HG02571 (cell line): ENCODE measurements at regions not wholly inside any gene's neighbourhood (a gene's known extent, or its start where the extent isn't known, plus 50 kb on each side); places are given as distances from the start of the nearest gene placed in this dataset.
"Not testable (repeated sequence)": the region's sequence is repeated elsewhere in the genome, so short reads cannot be mapped to it uniquely, and the experiment has no call there.

Experiments used
- ATAC-seq: cut with Tn5 transposase; IDR thresholded peaks from one replicate; pipeline ENCODE4 v1.9.1; 2021; ENCODE audit warnings: mild to moderate bottlenecking, moderate library complexity; ENCODE audit not compliant: unreplicated experiment

DNA sequence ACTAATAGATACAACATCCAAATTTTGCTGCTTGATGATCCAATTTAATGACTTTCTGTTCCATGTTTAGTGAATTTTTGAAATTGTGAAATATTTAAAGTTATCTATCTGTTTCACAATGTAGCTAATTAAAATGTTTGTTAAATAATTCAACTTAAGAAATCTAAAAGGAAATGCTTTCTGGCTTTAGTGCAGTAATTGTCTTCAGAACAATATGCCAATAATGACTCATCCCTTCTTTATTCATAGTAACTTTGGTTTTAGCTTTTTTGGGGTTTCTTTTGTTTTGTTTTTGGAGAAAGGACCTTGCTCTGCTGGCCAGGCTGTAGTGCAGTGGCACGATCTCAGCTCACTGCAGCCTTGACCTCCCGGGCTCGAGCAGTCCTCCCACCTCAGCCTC, 479.2 kb upstream of the RGS6 start:
- ATAC-seq: no peak

DNA sequence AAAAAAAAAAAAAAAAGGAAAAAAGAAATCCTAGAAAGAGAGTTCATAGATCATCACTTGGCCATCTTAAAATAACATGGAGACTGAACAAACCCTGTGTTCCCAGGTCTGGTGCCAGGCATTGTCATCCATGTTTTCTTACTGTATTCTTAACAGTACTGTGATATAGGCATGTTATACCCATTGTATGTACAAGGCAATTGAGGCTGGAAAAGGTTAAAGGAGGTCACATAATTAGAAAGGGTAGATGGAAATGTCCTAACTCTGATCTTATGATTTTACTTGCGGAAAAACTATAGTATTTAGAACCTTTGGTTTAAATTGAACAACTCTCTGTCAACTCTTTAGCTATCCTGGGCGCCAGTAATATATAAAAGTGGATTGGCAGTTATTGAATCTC, 478.2 kb upstream of the RGS6 start:
- ATAC-seq: no peak

GRCh38 chr14:71454513-71455332, 477.5 kb upstream of the RGS6 start:
- ATAC-seq: no peak

DNA sequence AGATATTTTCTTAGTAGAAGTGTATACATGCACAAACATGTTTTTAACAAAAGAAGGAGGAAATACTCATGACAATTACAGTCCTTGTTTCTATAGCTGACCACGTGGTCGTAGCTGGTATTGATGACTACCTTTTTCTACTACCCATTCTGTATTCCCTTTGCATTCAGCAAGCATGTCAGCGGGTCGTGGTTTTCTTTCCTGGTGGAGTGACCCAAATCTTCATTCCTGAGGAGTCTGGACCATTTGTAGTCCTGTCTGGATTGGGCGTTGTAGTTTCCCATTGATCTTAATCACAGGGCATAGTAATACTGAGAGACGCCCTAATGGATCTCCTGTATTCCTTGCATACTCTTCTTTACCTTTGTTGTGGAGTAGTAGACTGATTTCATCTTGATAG, 472.1 kb upstream of the RGS6 start:
- ATAC-seq: no peak

- ATAC-seq: not testable (repeated sequence)
Measured at GRCh38 chr14:71461617-71462016, 470.6 kb upstream of the RGS6 start.

DNA sequence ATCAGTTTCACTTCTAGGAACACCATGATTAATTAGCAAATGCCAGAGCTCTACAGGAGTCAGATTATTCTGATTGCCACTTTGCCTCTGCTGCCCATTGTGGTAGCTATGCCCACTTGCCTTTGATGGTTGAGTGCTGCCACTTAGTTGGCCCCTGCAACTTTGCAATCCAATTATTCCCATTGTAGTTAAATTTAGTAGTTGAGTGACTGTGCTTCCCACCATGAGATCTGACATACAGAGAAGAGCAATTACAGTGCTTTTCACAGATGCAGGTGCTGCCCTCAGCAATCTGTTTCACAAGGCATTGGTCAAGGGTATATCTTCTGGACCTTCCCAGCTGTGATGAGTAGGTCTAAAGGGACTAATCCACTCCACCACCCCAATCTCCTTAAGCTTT, 468.4 kb upstream of the RGS6 start:
- no peak for ATAC-seq

DNA sequence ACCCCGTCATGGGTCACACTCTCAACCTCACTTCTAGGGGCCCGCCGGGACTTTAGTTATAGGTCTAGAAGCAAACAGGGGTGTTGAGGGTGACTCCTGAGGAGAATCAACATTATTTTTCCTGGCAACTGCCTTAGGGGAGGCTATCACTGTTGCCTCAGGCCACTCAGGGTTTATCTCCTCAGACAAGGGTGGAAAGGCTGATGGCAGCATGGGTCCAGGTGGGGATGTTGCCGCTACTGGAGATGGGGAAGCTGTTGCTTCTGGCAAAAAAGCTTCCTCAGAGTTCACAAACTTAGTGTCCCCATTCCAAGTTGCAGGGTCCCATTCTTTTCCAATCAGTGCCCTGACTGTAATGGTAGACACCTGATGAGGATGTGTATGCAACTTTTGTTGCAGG, 467.4 kb upstream of the RGS6 start:
- ATAC-seq: no peak

GRCh38 chr14:71465316-71465715, 466.9 kb upstream of the RGS6 start:
- no peak for ATAC-seq

DNA sequence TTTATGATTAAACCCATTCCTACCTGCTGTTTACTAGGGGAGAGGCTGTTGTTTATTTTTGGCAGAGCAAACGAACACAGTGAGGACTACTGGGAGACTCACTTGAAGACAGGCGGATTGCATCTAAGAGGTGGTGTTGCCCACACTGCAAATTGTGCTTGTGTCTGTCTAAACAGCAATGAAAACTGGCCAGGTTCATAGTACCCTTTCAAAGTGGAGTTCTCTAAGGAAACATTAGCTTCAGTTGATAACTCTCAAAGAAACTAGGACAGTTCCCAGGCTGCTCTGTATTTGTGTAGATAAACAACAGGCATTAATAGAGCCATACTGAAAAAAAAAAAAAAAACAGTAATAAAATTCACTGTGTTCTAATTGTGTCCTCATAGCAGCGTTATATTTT, 466.0 kb upstream of the RGS6 start:
- no peak for ATAC-seq

GRCh38 chr14:71466946-71467345, 465.3 kb upstream of the RGS6 start:
- no peak for ATAC-seq

DNA sequence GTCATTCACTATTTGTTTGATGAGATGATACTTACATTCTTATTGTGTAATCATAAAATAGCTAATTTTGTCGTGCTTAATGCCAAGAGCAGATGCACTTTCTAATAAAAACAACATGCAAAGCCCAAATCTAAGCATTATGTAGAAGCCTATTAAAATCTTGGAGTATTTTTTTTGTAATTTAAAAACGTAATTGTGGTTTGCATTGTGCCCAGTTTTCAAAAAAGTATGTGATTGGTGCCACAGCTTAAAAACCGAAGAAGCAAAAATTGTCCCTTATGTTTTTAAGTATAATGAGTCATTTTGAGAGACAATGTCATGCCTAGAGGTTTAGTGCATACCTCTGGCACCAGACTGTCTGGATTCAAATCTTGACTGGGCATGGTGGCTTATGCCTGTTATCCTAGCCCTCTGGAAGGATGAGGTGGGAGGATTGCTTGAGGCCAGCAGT, 464.8 kb upstream of the RGS6 start:
- ATAC-seq: no peak

- no peak for ATAC-seq
Measured at GRCh38 chr14:71468701-71469100, 463.5 kb upstream of the RGS6 start.

GRCh38 chr14:71469643-71470335, 462.4 kb upstream of the RGS6 start:
- ATAC-seq: no peak

- ATAC-seq: no peak
Measured at GRCh38 chr14:71471634-71472355, 460.4 kb upstream of the RGS6 start.

- no peak for ATAC-seq
Measured at GRCh38 chr14:71472356-71473340, 459.6 kb upstream of the RGS6 start.

DNA sequence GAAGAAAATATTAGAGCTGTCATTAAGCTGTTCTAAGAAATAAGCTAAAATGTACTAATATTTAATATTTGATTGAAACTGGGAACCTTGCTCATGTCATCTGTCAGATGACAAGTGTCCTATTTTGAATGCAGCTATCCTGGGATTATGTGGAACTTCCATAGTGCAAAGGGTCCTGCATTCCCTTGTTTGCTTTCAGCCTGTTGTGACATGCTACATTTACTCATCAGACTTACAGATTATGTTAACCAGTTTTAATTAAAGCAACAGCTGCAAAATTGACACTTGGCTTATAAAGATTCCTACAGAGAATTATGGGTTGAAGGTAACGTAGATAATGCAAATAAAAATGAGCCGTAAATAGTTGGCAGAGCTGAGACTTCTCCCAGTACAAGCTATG, 458.4 kb upstream of the RGS6 start:
- ATAC-seq: no peak

DNA sequence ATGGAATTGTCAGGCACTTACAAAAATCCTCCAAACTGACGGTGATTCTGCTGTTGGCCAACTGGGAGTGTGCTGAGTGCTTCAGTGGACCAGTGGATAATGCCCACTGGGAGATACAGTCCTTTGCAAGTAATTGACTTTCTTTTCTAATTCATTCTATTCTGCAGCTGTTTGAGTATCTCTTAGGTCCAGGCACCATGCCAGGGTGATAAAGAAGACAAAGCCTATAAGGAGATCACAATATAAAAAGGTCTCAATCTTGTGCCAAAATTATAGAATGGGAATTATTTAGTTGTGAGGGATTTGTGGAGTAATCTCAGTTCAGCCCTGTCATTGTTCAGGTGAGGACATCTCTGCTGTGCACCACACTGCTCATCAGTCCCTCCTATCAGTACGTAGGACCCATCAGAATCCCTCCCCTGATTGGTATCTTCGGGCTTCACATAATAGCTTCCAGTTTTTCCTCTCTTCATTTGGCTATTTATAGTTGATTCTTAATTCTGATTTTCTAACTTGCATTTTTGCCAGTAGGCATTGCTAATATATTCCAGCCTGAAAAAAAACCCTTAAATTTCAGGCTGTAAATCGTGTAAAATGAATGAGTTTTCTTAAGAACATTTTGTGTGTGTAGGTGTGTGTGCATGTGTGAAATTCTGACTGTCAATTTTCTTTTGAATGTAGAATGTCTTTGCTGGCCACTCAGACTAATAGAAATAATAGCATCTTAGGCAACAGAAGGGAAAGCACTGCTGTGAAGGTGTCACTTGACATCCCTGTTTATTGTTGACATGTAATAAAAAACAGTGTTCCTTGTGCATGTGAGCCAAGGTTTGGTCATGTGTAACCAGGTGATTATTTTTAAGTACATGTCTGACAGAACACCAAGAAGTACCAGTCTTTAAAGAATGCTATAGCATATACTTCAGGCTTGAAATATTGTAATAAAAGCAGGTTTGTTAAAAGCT, 457.6 kb upstream of the RGS6 start:
- ATAC-seq: no peak

DNA sequence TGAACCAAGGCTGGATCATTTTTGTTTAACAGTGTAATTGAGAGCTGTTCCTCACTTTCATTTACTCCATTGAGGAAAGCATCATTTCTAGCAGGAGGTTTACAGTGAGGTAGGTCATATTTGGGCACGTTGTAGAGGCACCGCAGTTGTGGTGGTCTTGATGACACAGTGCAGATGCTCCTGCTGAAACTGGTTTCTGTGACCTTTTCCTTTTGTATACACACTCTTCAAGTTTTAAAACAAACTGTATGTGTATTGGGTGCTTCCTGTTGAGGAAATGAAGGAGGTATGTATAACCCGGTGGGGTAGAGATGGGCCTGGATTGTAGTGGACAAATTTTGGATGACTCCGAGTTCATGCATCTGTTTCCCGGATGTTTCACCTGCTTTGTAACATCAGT, 456.3 kb upstream of the RGS6 start:
- ATAC-seq: no peak

DNA sequence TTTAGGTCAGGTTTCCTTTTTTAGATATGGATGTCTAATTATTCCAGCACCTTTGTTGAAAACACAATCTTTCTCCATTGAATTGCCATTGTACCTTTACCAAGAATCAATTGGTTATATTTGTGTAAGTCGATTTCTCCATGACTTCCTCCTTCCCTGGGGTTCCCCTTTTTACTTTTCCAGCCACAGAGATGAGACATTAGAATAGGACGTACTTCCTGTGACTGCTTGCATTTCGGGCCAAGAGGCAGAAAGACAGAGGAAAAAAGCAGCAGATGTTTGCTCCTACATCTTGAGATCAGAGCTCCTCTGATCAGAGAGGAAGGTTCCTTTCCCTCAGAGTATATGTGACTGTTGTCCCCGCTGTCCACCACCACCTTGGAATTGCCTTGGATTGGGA, 453.7 kb upstream of the RGS6 start:
- ATAC-seq: no peak
